Muscle layer of colon (tissue), 2 donors: ENCODE measurements at regions not wholly inside any gene's neighbourhood (a gene's known extent, or its start where the extent isn't known, plus 50 kb on each side); places are given as distances from the start of the nearest gene placed in this dataset.

Experiments used
- H3K27ac ChIP-seq: one replicate; pipeline ENCODE4 v1.7.0; 2013; ENCODE audit warnings: low read depth, mild to moderate bottlenecking, low read length, moderate library complexity
- H3K27me3 ChIP-seq, 2 donors: one replicate each; pipeline ENCODE4 v1.7.0; 2013; ENCODE audit warnings: low read length in 2 of 2, mild to moderate bottlenecking in 2 of 2; ENCODE audit not compliant: insufficient read depth in 2 of 2, control insufficient read depth in 1 of 2
- H3K36me3 ChIP-seq: one replicate; pipeline ENCODE4 v1.7.0; 2013; ENCODE audit warnings: mild to moderate bottlenecking, low read length; ENCODE audit not compliant: insufficient read depth
- H3K4me1 ChIP-seq: one replicate; pipeline ENCODE4 v1.7.0; 2013; ENCODE audit warnings: mild to moderate bottlenecking, low read length; ENCODE audit not compliant: insufficient read depth
- H3K4me3 ChIP-seq, 2 donors: one replicate each; pipeline ENCODE4 v1.7.0; 2013; ENCODE audit warnings: low read length in 2 of 2, low read depth in 1 of 2, mild to moderate bottlenecking in 1 of 2, moderate library complexity in 1 of 2
- H3K9ac ChIP-seq: one replicate; pipeline ENCODE4 v1.7.0; 2013; ENCODE audit warnings: low read length
- H3K9me3 ChIP-seq: one replicate; pipeline ENCODE4 v1.7.0; 2013; ENCODE audit warnings: mild to moderate bottlenecking, low read length
- donor health status: abdominal sarcoma.
- donor health status: Adenocarcinoma of cecum.

DNA sequence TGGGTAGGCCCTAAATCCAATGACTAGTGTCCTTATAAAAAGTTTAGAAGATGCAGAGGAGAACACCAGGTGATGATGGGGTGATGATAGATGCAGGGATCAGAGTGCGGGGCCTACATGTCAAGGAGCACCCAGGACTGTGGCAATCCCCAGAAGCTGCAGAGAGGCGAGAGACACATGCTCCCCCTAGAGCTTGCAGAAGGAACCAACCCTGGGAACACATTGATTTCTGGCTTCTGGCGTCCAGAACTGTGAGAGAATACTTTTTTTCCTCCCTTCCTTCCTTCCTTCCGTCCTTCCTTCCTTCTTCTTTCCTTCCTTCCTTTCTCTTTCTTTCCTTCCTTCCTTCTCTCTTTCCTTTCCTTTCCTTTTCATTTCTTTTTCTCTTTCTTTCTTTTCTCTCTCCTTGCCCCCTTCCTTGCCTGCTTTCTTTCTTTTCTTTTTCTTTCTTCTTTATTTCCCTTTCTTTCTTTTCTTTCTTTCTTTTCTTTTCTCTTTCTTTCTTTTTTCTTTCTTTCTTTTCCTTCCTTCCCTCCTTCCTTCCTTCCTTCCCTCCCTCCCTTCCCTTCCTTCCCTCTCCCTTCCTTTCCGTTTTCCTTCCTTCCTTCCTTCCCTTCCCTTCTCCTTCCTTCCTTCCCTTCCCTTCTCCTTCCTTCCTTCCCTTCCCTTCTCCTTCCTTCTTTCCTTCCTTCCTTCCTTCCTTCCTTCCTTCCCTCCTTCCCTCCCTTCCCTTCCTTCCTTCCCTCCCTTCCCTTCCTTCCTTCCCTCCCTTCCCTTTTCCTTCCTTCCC is 134.3 kb downstream of the HAPSTR1 start:
- peaks cover 6% of the 10 kb centered on the region for H3K9me3 ChIP-seq
- H3K27me3 ChIP-seq, result no peaks in the 10 kb centered on the region
- no peak overlapping the region for H3K4me3 ChIP-seq

DNA sequence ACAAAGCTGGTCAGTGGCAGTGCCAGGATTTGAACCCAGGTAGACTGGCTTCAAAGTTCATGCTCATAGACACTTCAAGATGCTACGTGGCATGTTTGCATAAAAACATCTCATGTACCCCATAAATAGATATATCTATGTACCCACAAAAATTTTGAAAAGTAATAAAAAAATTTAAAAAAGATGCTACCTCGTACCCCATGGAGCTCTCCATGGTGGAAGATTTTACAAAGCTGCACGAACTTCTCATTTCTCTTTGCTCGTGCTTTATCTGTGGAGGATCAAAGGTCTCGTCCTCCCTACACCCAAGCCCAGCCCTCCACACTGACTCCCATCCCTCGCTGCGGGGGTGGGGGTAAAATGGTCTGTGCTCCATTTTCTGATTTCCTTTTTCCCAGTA is 135.5 kb downstream of the HAPSTR1 start:
- H3K4me1 ChIP-seq, result no peaks in the 10 kb centered on the region

More for the DNA sequence above, 134.3 kb downstream of the HAPSTR1 start:
- Histone ChIP-seq H3K9ac (no peak overlapping the region), H3K36me3 (no peaks in the 10 kb centered on the region), H3K4me1 (no peaks in the 10 kb centered on the region), H3K27ac (no peak overlapping the region)

DNA sequence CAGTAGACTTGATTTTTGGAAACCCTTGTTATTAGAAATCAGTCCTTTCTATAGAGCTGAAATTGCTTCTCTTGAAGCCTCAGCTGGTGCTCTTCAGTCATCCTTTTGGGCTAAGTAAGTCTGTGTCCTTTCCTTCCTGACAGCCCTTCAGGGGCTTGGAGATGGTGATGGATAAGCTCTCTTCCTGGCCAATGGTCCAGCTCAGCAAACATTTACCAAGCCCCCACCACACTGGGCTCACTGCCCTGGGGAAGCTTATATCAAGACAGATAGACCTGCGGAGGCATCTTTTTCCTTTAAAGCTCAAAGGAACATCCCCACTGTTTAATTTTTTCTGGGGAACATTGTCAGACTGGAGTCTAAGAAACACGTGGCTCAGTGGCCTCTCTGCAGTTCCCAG is 139.6 kb downstream of the HAPSTR1 start:
- no peaks in the 10 kb centered on the region for H3K4me1 ChIP-seq
- no peak overlapping the region for H3K4me3 ChIP-seq
- H3K9ac ChIP-seq, result no peak overlapping the region
- no peaks in the 10 kb centered on the region for H3K9me3 ChIP-seq
- H3K27me3 ChIP-seq, result no peaks in the 10 kb centered on the region
- H3K36me3 ChIP-seq, result no peaks in the 10 kb centered on the region
- no peak overlapping the region for H3K27ac ChIP-seq

More for the DNA sequence above, 135.5 kb downstream of the HAPSTR1 start:
- H3K36me3 ChIP-seq, result no peaks in the 10 kb centered on the region
- H3K4me3 ChIP-seq, result no peak overlapping the region
- H3K9me3 ChIP-seq, result peaks cover 6% of the 10 kb centered on the region
- H3K27ac ChIP-seq, result no peak overlapping the region
- no peaks in the 10 kb centered on the region for H3K27me3 ChIP-seq
- H3K9ac ChIP-seq, result no peak overlapping the region

DNA sequence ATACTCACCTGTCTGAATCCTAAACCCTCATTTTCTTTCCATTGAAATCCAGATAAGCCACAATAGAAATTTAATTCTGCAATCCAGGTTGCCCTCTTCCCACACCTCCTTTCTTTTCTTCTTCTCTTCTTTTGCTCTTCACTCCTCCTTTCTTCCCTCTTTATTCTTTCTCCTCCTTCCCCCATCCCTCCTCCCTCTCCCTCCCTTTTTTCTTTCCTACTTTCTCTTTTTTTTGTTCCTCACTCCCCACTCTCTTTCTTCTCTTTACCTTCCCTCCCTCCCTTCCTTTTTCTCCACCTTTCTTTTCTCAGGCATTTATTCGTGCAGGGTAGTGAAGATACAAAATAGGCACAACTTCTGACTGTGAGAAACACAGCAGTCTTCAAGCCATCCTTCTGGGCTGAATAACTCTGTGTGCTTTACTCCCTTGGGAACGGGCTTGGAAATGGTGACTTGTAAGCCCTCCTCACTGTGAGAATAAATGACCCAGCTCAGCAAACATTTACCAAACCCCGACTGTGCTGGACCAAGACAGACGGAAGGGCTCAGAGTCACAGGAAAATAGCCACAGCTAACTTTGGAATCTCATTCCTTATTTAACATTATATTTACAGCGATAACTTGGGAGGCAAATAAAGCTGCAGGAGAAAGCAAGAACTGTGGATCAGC is 140.8 kb downstream of the HAPSTR1 start:
- H3K36me3 ChIP-seq, result no peaks in the 10 kb centered on the region
- H3K4me1 ChIP-seq, result no peaks in the 10 kb centered on the region
- no peaks in the 10 kb centered on the region for H3K27me3 ChIP-seq
- H3K27ac ChIP-seq, result no peak overlapping the region
- H3K9ac ChIP-seq, result no peak overlapping the region
- no peaks in the 10 kb centered on the region for H3K9me3 ChIP-seq
- H3K4me3 ChIP-seq, result no peak overlapping the region

DNA sequence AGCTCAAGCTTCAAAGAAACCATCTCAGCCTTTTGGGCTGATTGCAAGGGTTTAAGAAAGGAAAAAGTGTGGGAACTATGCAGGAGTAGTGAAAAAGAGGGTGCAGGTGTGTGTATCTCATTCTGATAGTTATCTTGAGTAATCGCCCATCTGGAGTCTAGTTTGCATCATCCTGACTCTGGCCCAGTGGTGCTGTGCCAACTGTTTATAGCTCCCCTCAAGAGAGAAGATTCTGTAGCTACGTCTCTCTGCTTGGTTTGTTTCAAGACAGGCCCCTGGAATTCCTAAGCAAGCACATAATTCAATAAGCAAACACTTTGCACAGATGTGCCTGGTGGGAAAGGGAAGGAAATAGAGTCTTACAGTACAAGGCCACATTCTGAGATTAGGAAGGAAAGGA is 144.4 kb downstream of the HAPSTR1 start:
- no peak overlapping the region for H3K27ac ChIP-seq
- H3K27me3 ChIP-seq, result no peaks in the 10 kb centered on the region
- no peaks in the 10 kb centered on the region for H3K4me1 ChIP-seq
- H3K36me3 ChIP-seq, result no peaks in the 10 kb centered on the region
- no peaks in the 10 kb centered on the region for H3K9me3 ChIP-seq
- no peak overlapping the region for H3K4me3 ChIP-seq
- no peak overlapping the region for H3K9ac ChIP-seq

- H3K9me3 ChIP-seq, result no peaks in the 10 kb centered on the region
- no peaks in the 10 kb centered on the region for H3K36me3 ChIP-seq
- H3K9ac ChIP-seq, result no peak overlapping the region
- no peaks in the 10 kb centered on the region for H3K27me3 ChIP-seq
- H3K27ac ChIP-seq, result no peak overlapping the region
- no peaks in the 10 kb centered on the region for H3K4me1 ChIP-seq
- no peak overlapping the region for H3K4me3 ChIP-seq
Observed at GRCh38 chr16:9236319-9236718, 144.9 kb downstream of the HAPSTR1 start.

DNA sequence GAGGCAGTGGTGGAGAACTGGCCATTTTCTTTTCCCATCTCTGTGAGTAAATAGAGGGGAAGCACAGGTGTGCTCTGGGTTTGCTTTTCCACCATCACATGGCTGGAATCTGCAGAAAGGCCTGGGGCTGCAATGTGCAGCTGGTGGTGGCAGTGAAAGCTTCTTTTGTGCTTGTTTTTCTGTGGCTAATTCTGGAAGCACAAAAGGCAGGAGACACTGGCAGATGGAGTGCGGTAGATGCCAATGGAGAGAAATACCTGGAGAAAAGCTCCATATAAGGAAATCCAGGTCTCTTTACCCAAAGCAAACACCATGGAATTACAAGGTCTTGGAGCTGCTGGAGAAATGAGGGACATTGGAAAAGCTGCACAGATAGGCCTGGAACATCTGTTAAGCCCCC is 146.9 kb downstream of the HAPSTR1 start:
- Histone ChIP-seq H3K9me3 (no peaks in the 10 kb centered on the region), H3K27me3 (no peaks in the 10 kb centered on the region), H3K4me3 (no peak overlapping the region), H3K36me3 (no peaks in the 10 kb centered on the region), H3K4me1 (no peaks in the 10 kb centered on the region), H3K27ac (no peak overlapping the region), H3K9ac (no peak overlapping the region)

- H3K9me3 ChIP-seq, result no peaks in the 10 kb centered on the region
- no peaks in the 10 kb centered on the region for H3K36me3 ChIP-seq
Observed at GRCh38 chr16:9241177-9241576, 149.7 kb downstream of the HAPSTR1 start.

GRCh38 chr16:9248162-9248561 is 156.7 kb downstream of the HAPSTR1 start:
- Histone ChIP-seq H3K27ac (no peak overlapping the region), H3K36me3 (no peaks in the 10 kb centered on the region), H3K4me1 (no peaks in the 10 kb centered on the region)

More at GRCh38 chr16:9241177-9241576, 149.7 kb downstream of the HAPSTR1 start:
- no peak overlapping the region for H3K9ac ChIP-seq
- H3K4me3 ChIP-seq, result no peak overlapping the region
- no peaks in the 10 kb centered on the region for H3K27me3 ChIP-seq
- H3K27ac ChIP-seq, result no peak overlapping the region
- no peaks in the 10 kb centered on the region for H3K4me1 ChIP-seq

DNA sequence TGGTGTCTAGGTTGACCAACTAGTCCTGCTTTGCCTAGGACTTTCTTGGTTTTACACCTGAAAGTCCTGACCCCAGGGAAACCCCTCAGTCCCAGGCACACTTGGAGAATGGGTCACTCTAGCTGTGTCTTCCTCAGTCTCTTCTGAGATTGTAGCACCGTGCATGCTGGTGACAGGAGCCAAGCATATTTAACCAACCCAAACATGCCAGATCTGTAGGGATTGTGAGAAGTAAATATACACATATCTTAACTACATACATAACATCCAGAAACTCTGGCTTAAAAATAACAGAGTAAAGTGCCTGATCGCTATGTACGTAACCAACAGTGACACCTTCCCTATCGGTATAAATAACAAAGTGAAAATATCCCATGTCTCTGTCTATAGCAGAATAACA is 158.1 kb downstream of the HAPSTR1 start:
- Histone ChIP-seq H3K27ac (no peak overlapping the region), H3K4me3 (no peak overlapping the region), H3K9me3 (no peaks in the 10 kb centered on the region), H3K9ac (no peak overlapping the region), H3K4me1 (no peaks in the 10 kb centered on the region), H3K27me3 (no peaks in the 10 kb centered on the region), H3K36me3 (no peaks in the 10 kb centered on the region)

More at GRCh38 chr16:9248162-9248561, 156.7 kb downstream of the HAPSTR1 start:
- Histone ChIP-seq H3K4me3 (no peak overlapping the region), H3K27me3 (no peaks in the 10 kb centered on the region), H3K9me3 (no peaks in the 10 kb centered on the region), H3K9ac (no peak overlapping the region)

DNA sequence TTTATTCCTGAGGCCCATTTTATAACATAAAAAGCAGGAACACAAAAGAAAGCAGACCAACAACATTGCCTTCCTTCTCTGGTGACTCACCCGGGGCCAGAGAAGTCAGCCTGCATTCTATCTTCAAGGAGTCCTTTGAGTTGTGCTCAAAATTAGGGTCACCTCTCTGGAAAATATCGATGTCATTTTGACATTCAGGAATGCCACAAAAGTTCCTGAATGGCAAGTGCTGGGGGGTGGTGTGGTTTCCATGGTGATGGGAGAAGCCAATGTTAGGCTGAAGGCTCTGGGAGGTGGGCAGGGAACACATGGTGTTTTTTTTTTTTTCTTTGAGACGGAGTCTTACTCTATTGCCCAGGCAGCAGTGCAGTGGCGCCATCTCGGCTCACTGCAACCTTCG is 159.6 kb downstream of the HAPSTR1 start:
- H3K9me3 ChIP-seq, result no peaks in the 10 kb centered on the region
- H3K9ac ChIP-seq, result no peak overlapping the region
- H3K4me1 ChIP-seq, result no peaks in the 10 kb centered on the region
- no peaks in the 10 kb centered on the region for H3K27me3 ChIP-seq
- H3K36me3 ChIP-seq, result no peaks in the 10 kb centered on the region
- H3K4me3 ChIP-seq, result no peak overlapping the region
- no peak overlapping the region for H3K27ac ChIP-seq

DNA sequence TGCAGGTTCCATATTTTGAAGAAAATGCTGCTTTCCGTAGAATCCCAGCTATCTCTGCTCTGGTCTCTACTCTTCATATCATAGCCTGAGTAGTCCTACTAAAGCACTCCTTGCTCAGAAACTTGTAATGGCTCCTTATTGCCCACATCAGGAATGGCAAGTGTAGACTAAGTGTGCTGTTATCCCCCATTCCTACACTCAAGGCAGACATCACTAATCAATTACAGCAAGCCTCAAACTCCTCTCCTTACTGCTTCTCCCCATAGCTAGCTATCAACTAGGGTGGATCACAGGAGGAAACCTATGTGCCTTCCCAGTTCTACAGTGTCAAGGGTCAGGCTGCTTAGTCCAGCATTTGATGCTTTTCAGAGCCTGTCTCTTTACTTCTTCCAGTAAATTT is 163.4 kb downstream of the HAPSTR1 start:
- H3K36me3 ChIP-seq, result no peaks in the 10 kb centered on the region
- no peak overlapping the region for H3K27ac ChIP-seq
- no peaks in the 10 kb centered on the region for H3K9me3 ChIP-seq
- H3K27me3 ChIP-seq, result no peaks in the 10 kb centered on the region
- H3K9ac ChIP-seq, result no peak overlapping the region
- no peak overlapping the region for H3K4me3 ChIP-seq
- no peaks in the 10 kb centered on the region for H3K4me1 ChIP-seq
